ENCODE measurements at regions not wholly inside any gene's neighbourhood (a gene's known extent, or its start where the extent isn't known, plus 50 kb on each side); places are given as distances from the start of the nearest gene placed in this dataset.

DNA sequence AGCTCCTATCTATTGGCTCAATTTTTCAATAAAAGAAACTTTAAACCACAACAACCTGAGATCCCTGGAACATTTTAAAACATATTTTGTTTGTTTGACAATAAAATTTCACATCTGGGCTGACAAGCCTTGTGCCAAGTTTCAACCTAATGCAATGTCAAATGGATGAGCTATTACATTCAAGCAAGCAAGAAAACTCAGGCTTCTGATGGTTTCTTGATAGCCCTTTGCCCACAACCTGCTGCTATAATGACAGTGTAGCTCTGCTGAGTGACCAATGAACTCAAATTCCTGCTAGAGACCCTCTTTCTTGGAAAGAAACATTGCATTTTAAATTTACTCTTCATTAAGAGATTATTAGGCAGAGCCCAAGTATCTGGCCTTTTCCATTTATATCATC lies 472.9 kb downstream of the ARHGEF28 start:
- no peaks in the 10 kb centered on the region for H3K4me1 Mint-ChIP-seq
- CTCF ChIA-PET = no interaction called here
- POLR2A ChIA-PET = no interaction called here
- no peak for DNase-seq
- no peaks in the 10 kb centered on the region for H3K36me3 Mint-ChIP-seq (ENCODE audit: low read depth)
- intact Hi-C loops (cut with micrococcal nuclease) = no loop called here
- TF ChIP-seq, protein P1, sequence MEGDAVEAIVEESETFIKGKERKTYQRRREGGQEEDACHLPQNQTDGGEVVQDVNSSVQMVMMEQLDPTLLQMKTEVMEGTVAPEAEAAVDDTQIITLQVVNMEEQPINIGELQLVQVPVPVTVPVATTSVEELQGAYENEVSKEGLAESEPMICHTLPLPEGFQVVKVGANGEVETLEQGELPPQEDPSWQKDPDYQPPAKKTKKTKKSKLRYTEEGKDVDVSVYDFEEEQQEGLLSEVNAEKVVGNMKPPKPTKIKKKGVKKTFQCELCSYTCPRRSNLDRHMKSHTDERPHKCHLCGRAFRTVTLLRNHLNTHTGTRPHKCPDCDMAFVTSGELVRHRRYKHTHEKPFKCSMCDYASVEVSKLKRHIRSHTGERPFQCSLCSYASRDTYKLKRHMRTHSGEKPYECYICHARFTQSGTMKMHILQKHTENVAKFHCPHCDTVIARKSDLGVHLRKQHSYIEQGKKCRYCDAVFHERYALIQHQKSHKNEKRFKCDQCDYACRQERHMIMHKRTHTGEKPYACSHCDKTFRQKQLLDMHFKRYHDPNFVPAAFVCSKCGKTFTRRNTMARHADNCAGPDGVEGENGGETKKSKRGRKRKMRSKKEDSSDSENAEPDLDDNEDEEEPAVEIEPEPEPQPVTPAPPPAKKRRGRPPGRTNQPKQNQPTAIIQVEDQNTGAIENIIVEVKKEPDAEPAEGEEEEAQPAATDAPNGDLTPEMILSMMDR (IDR thresholded peaks at IDR 0.05) = no peak
- no peaks in the 10 kb centered on the region for H3K27me3 Mint-ChIP-seq
- peaks cover 2% of the 10 kb centered on the region for H3K9me3 Mint-ChIP-seq
- no peak for ATAC-seq (ENCODE audit: low read depth)
- H3K4me3 Mint-ChIP-seq = no peak overlapping the region
- H3K27ac Mint-ChIP-seq = no peak overlapping the region

DNA sequence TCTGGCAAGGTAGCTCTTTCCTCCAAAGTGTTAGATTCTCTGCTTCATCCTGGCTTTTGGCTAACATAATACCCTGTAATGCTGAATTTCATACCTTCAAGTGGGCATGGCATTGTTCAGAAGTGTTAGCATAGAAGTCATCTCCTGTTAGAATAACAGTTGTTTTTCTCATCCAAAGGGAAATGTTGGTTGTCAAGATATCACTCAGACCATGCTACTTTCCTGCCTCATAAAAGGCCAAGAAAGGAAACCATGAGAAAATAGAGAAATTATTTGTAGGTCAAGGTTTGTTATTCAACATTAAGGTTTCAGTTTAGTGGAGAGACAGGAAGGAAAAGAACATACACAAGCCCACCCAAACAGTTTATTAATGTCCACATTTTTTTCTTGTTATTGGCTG lies 472.5 kb downstream of the ARHGEF28 start:
- no peak for ATAC-seq (ENCODE audit: low read depth)
- intact Hi-C loops (cut with micrococcal nuclease) = no loop called here
- CTCF ChIA-PET = no interaction called here
- Mint-ChIP-seq H3K4me1 (no peaks in the 10 kb centered on the region), H3K27ac (no peak overlapping the region), H3K36me3 (ENCODE audit: low read depth) (no peaks in the 10 kb centered on the region), H3K4me3 (no peak overlapping the region), H3K27me3 (no peaks in the 10 kb centered on the region), H3K9me3 (peaks cover 2% of the 10 kb centered on the region)
- TF ChIP-seq, protein P1 (IDR thresholded peaks at IDR 0.05) = no peak
- DNase-seq = no peak
- POLR2A ChIA-PET = no interaction called here

DNA sequence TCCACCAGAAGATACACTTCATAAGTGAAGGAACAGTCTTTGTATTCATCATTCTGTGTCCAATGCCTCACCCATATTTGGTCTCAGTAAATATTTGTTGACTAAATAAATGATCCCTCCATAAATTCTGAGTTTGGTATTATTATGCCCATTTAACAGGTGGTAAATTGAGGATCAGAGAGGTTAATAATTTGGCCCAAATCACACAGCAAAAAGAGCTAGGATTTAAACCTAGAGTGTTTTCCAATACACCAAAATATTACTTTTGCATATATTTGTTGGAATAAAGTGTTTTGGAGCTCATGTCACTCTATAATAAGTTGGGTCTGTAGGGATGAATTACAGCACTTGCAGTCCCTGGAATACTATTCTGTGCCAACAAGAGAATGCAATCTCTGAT lies 470.3 kb downstream of the ARHGEF28 start:
- POLR2A ChIA-PET = no interaction called here
- no peaks in the 10 kb centered on the region for H3K4me1 Mint-ChIP-seq
- CTCF ChIA-PET = no interaction called here

DNA sequence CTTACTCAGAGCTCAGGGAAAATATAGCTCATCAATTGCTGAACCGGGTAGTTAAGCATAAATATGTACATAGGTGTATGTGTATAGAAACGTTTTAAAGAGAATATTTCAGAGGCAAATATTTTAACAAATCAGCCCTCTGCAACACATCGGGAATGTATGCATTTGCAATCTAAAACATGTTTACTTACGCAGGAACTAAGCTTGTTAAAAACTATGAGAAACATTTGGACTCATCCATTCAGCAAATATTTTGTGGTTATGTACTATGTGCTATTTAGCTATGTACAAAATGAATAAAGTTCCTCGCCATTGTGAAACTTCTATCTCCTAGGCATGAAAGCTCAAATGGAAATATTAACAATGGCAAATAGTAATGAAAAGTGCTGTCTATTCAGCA lies 469.9 kb downstream of the ARHGEF28 start:
- Mint-ChIP-seq H3K27me3 (no peaks in the 10 kb centered on the region), H3K9me3 (peaks cover 2% of the 10 kb centered on the region), H3K4me3 (no peak overlapping the region), H3K36me3 (ENCODE audit: low read depth) (no peaks in the 10 kb centered on the region), H3K4me1 (no peaks in the 10 kb centered on the region), H3K27ac (no peak overlapping the region)
- intact Hi-C loops (cut with micrococcal nuclease) = no loop called here
- CTCF ChIA-PET = no interaction called here
- TF ChIP-seq, protein P1 (IDR thresholded peaks at IDR 0.05) = no peak
- POLR2A ChIA-PET = no interaction called here
- ATAC-seq (ENCODE audit: low read depth) = no peak
- no peak for DNase-seq

More for the DNA sequence above, 470.3 kb downstream of the ARHGEF28 start:
- no peaks in the 10 kb centered on the region for H3K36me3 Mint-ChIP-seq (ENCODE audit: low read depth)
- H3K27me3 Mint-ChIP-seq = no peaks in the 10 kb centered on the region
- H3K27ac Mint-ChIP-seq = no peak overlapping the region
- TF ChIP-seq, protein P1 (IDR thresholded peaks at IDR 0.05) = no peak
- DNase-seq = no peak
- ATAC-seq (ENCODE audit: low read depth) = no peak
- intact Hi-C loops (cut with micrococcal nuclease) = no loop called here
- no peak overlapping the region for H3K4me3 Mint-ChIP-seq
- H3K9me3 Mint-ChIP-seq = peaks cover 2% of the 10 kb centered on the region

DNA sequence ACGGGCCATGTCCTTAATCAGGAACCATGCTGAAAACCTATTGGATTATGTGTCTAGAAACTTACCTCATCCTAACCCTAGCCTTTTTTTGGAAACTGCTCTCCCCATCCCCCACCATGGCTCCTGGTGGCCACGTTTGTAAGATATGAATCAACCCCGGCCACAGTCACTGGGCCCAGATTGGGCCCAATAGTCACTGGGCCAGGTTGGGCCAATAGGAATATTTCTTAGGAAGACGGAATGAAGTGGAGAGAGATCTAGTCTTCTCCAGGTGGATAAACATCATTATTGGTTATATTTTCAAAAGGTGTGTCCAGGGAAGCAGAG lies 468.7 kb downstream of the ARHGEF28 start:
- no peak overlapping the region for H3K27ac Mint-ChIP-seq
- H3K4me3 Mint-ChIP-seq = no peak overlapping the region
- ChIA-PET CTCF (no interaction called here), POLR2A (no interaction called here)
- no peaks in the 10 kb centered on the region for H3K9me3 Mint-ChIP-seq
- H3K4me1 Mint-ChIP-seq = no peaks in the 10 kb centered on the region
- TF ChIP-seq, protein P1 (IDR thresholded peaks at IDR 0.05) = no peak
- H3K36me3 Mint-ChIP-seq (ENCODE audit: low read depth) = no peaks in the 10 kb centered on the region
- intact Hi-C loops (cut with micrococcal nuclease) = no loop called here
- ATAC-seq (ENCODE audit: low read depth) = no peak
- no peak for DNase-seq
- H3K27me3 Mint-ChIP-seq = no peaks in the 10 kb centered on the region

Measured in activated B cell treated with CpG ODN at 0.5 μM for 24 hours (primary cell).